ENCODE measurements at regions not wholly inside any gene's neighbourhood (a gene's known extent, or its start where the extent isn't known, plus 50 kb on each side); places are given as distances from the start of the nearest gene placed in this dataset.
A peak's percentile ranks its signal among the peaks of the same experiment; 100 is the strongest.

- Histone ChIP-seq H3K36me3 (ENCODE audit: insufficient read depth, low read length) (no peaks in the 10 kb centered on the region), H3K9ac (ENCODE audit: low read depth, low read length) (no peak overlapping the region), H3K4me3 (ENCODE audit: low read length) (no peak overlapping the region), H3K27me3 (ENCODE audit: control insufficient read depth, insufficient read depth, low read length) (no peaks in the 10 kb centered on the region), H3K4me2 (ENCODE audit: low read length) (no peak overlapping the region), H3K9me3 (replicated peaks; ENCODE audit: low read length) (no peaks in the 10 kb centered on the region), H3K4me1 (ENCODE audit: control insufficient read depth, insufficient read depth, low read length) (no peaks in the 10 kb centered on the region)
These were observed 123.3 kb upstream of the BTG1 start for GRCh38 chr12:92268946-92269345.

- Histone ChIP-seq H3K4me1 (ENCODE audit: control insufficient read depth, insufficient read depth, low read length) (no peaks in the 10 kb centered on the region), H3K27me3 (ENCODE audit: control insufficient read depth, insufficient read depth, low read length) (no peaks in the 10 kb centered on the region), H3K4me3 (ENCODE audit: low read length) (no peak overlapping the region), H3K9me3 (replicated peaks; ENCODE audit: low read length) (no peaks in the 10 kb centered on the region), H3K4me2 (ENCODE audit: low read length) (no peak overlapping the region), H3K9ac (ENCODE audit: low read depth, low read length) (no peak overlapping the region), H3K36me3 (ENCODE audit: insufficient read depth, low read length) (no peaks in the 10 kb centered on the region)
These were observed 116.0 kb upstream of the BTG1 start for GRCh38 chr12:92261692-92262091.

DNA sequence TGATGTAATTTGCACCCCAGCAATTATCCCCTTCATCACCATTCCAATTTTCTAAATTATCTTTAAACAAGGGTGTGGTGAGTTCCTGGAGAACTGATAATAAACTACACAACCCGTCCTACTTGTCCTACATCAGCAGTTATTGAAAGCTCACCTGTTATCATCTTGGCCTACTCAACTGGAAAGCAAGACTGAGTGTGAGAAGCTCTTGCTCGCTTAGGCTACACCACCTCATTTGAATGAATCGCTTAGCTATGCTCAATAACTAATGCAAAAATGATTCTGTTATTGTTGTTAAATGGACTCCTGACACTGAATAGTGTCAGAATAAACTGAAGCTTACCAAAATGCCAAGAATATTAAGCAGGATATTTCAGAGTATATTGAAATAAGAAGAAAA, 115.4 kb upstream of the BTG1 start:
- no peaks in the 10 kb centered on the region for H3K9me3 ChIP-seq (replicated peaks; ENCODE audit: low read length)
- H3K9ac ChIP-seq (ENCODE audit: low read depth, low read length) = no peak overlapping the region
- no peaks in the 10 kb centered on the region for H3K4me1 ChIP-seq (ENCODE audit: control insufficient read depth, insufficient read depth, low read length)
- H3K4me3 ChIP-seq (ENCODE audit: low read length) = no peak overlapping the region
- no peaks in the 10 kb centered on the region for H3K36me3 ChIP-seq (ENCODE audit: insufficient read depth, low read length)
- H3K27me3 ChIP-seq (ENCODE audit: control insufficient read depth, insufficient read depth, low read length) = no peaks in the 10 kb centered on the region
- no peak overlapping the region for H3K4me2 ChIP-seq (ENCODE audit: low read length)

- no peak overlapping the region for H3K4me3 ChIP-seq (ENCODE audit: low read length)
- H3K9me3 ChIP-seq (replicated peaks; ENCODE audit: low read length) = no peaks in the 10 kb centered on the region
- H3K4me1 ChIP-seq (ENCODE audit: control insufficient read depth, insufficient read depth, low read length) = no peaks in the 10 kb centered on the region
- no peak overlapping the region for H3K9ac ChIP-seq (ENCODE audit: low read depth, low read length)
- no peak overlapping the region for H3K4me2 ChIP-seq (ENCODE audit: low read length)
- no peaks in the 10 kb centered on the region for H3K27me3 ChIP-seq (ENCODE audit: control insufficient read depth, insufficient read depth, low read length)
- no peaks in the 10 kb centered on the region for H3K36me3 ChIP-seq (ENCODE audit: insufficient read depth, low read length)
These were observed 114.1 kb upstream of the BTG1 start for GRCh38 chr12:92259696-92260251.

- no peaks in the 10 kb centered on the region for H3K9me3 ChIP-seq (replicated peaks; ENCODE audit: low read length)
- H3K36me3 ChIP-seq (ENCODE audit: insufficient read depth, low read length) = no peaks in the 10 kb centered on the region
- no peaks in the 10 kb centered on the region for H3K27me3 ChIP-seq (ENCODE audit: control insufficient read depth, insufficient read depth, low read length)
- H3K4me3 ChIP-seq (ENCODE audit: low read length) = no peak overlapping the region
- no peaks in the 10 kb centered on the region for H3K4me1 ChIP-seq (ENCODE audit: control insufficient read depth, insufficient read depth, low read length)
- H3K4me2 ChIP-seq (ENCODE audit: low read length) = no peak overlapping the region
- H3K9ac ChIP-seq (ENCODE audit: low read depth, low read length) = no peak overlapping the region
These were observed 113.6 kb upstream of the BTG1 start for GRCh38 chr12:92259291-92259690.

GRCh38 chr12:92257261-92257660, 111.6 kb upstream of the BTG1 start:
- H3K4me2 ChIP-seq (ENCODE audit: low read length) = no peak overlapping the region
- H3K9me3 ChIP-seq (replicated peaks; ENCODE audit: low read length) = no peaks in the 10 kb centered on the region
- no peak overlapping the region for H3K9ac ChIP-seq (ENCODE audit: low read depth, low read length)
- no peaks in the 10 kb centered on the region for H3K27me3 ChIP-seq (ENCODE audit: control insufficient read depth, insufficient read depth, low read length)
- H3K4me3 ChIP-seq (ENCODE audit: low read length) = no peak overlapping the region
- H3K36me3 ChIP-seq (ENCODE audit: insufficient read depth, low read length) = no peaks in the 10 kb centered on the region
- no peaks in the 10 kb centered on the region for H3K4me1 ChIP-seq (ENCODE audit: control insufficient read depth, insufficient read depth, low read length)

GRCh38 chr12:92255741-92256140, 110.1 kb upstream of the BTG1 start:
- no peaks in the 10 kb centered on the region for H3K9me3 ChIP-seq (replicated peaks; ENCODE audit: low read length)
- no peak overlapping the region for H3K9ac ChIP-seq (ENCODE audit: low read depth, low read length)
- no peaks in the 10 kb centered on the region for H3K4me1 ChIP-seq (ENCODE audit: control insufficient read depth, insufficient read depth, low read length)
- no peaks in the 10 kb centered on the region for H3K27me3 ChIP-seq (ENCODE audit: control insufficient read depth, insufficient read depth, low read length)
- no peak overlapping the region for H3K4me3 ChIP-seq (ENCODE audit: low read length)
- H3K36me3 ChIP-seq (ENCODE audit: insufficient read depth, low read length) = no peaks in the 10 kb centered on the region
- no peak overlapping the region for H3K4me2 ChIP-seq (ENCODE audit: low read length)

DNA sequence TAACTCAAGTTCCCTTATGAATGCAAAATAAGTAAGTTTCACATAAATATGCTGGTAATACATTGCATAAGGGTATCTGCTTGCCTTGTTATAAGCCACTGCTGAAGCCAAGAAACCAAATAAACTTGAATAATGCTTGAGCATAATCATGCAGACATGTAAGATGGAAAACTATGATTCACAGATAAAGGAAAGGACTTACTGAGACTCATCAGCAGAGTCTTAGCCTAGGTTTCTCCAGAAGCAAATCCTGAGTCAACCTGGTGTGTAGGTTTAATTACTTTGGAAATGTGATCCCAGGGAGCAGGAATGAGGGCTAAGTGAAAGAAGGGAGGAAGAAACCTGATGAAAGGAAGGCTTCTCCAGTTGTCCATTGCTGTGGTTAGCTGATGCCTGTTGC, 107.7 kb upstream of the BTG1 start:
- H3K9ac ChIP-seq (ENCODE audit: low read depth, low read length) = no peak overlapping the region

DNA sequence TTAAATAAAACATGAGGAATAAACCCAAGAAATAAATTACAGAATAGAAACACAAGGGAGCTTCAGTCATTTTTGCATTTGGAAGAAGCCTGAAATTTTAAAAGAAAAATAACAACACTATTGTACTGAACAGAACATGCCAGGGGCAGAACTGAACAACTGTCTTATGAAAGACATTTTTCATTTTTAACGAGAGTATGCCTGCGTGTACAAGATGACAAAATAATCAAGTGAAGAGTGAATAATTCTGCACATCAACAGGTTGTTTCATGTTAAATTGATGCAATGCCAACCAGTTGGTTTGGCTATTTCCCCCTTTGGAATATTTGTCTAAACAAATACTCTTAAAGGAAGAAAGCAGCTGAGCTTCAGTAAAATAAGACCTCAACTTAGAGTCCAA, 103.3 kb upstream of the BTG1 start:
- Histone ChIP-seq H3K4me2 (ENCODE audit: low read length) (no peak overlapping the region), H3K27me3 (ENCODE audit: control insufficient read depth, insufficient read depth, low read length) (no peaks in the 10 kb centered on the region), H3K4me3 (ENCODE audit: low read length) (no peak overlapping the region), H3K36me3 (ENCODE audit: insufficient read depth, low read length) (no peaks in the 10 kb centered on the region), H3K9ac (ENCODE audit: low read depth, low read length) (no peak overlapping the region), H3K9me3 (replicated peaks; ENCODE audit: low read length) (no peaks in the 10 kb centered on the region), H3K4me1 (ENCODE audit: control insufficient read depth, insufficient read depth, low read length) (peaks cover 4% of the 10 kb centered on the region)

More for the DNA sequence above, 107.7 kb upstream of the BTG1 start:
- Histone ChIP-seq H3K9me3 (replicated peaks; ENCODE audit: low read length) (no peaks in the 10 kb centered on the region), H3K4me3 (ENCODE audit: low read length) (no peak overlapping the region), H3K27me3 (ENCODE audit: control insufficient read depth, insufficient read depth, low read length) (no peaks in the 10 kb centered on the region), H3K4me2 (ENCODE audit: low read length) (no peak overlapping the region), H3K36me3 (ENCODE audit: insufficient read depth, low read length) (no peaks in the 10 kb centered on the region), H3K4me1 (ENCODE audit: control insufficient read depth, insufficient read depth, low read length) (no peaks in the 10 kb centered on the region)

DNA sequence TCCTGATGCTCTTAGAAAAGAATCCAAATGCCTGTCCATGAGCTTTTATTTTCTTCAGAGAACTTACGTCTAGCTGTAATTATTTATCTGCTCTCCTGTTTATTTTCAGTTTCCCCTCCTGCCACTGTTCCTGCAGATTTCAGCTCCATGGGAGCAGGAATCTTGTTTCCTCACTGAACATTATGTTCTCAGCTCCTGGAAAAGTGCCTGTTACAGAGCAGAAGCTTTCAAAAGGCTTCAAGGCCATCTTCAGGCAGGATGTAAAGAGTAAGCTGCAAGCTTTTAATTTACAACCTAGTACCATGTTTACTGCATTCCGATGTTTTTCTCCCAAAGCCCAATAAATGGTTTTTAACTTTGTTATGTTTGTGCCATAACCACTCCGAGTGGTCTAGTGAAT, 98.4 kb upstream of the BTG1 start:
- Histone ChIP-seq H3K4me3 (ENCODE audit: low read length) (no peak overlapping the region), H3K4me2 (ENCODE audit: low read length) (peak overlapping the region; percentile 20), H3K36me3 (ENCODE audit: insufficient read depth, low read length) (no peaks in the 10 kb centered on the region), H3K27me3 (ENCODE audit: control insufficient read depth, insufficient read depth, low read length) (no peaks in the 10 kb centered on the region), H3K4me1 (ENCODE audit: control insufficient read depth, insufficient read depth, low read length) (peaks cover 6% of the 10 kb centered on the region), H3K9ac (ENCODE audit: low read depth, low read length) (no peak overlapping the region), H3K9me3 (replicated peaks; ENCODE audit: low read length) (no peaks in the 10 kb centered on the region)

- peaks cover 6% of the 10 kb centered on the region for H3K4me1 ChIP-seq (ENCODE audit: control insufficient read depth, insufficient read depth, low read length)
- no peaks in the 10 kb centered on the region for H3K9me3 ChIP-seq (replicated peaks; ENCODE audit: low read length)
- H3K9ac ChIP-seq (ENCODE audit: low read depth, low read length) = no peak overlapping the region
- no peak overlapping the region for H3K4me2 ChIP-seq (ENCODE audit: low read length)
- H3K4me3 ChIP-seq (ENCODE audit: low read length) = no peak overlapping the region
- no peaks in the 10 kb centered on the region for H3K36me3 ChIP-seq (ENCODE audit: insufficient read depth, low read length)
- H3K27me3 ChIP-seq (ENCODE audit: control insufficient read depth, insufficient read depth, low read length) = no peaks in the 10 kb centered on the region
These were observed 97.3 kb upstream of the BTG1 start for GRCh38 chr12:92242907-92243306.

- Histone ChIP-seq H3K36me3 (ENCODE audit: insufficient read depth, low read length) (no peaks in the 10 kb centered on the region), H3K4me2 (ENCODE audit: low read length) (no peak overlapping the region), H3K4me1 (ENCODE audit: control insufficient read depth, insufficient read depth, low read length) (no peaks in the 10 kb centered on the region), H3K9ac (ENCODE audit: low read depth, low read length) (no peak overlapping the region), H3K9me3 (replicated peaks; ENCODE audit: low read length) (no peaks in the 10 kb centered on the region), H3K4me3 (ENCODE audit: low read length) (no peak overlapping the region), H3K27me3 (ENCODE audit: control insufficient read depth, insufficient read depth, low read length) (no peaks in the 10 kb centered on the region)
These were observed 92.3 kb upstream of the BTG1 start for GRCh38 chr12:92237762-92238523.

Measured in skeletal muscle satellite cell (primary cell).